Endothelial cell of umbilical vein (primary cell): ENCODE measurements at regions not wholly inside any gene's neighbourhood (a gene's known extent, or its start where the extent isn't known, plus 50 kb on each side); places are given as distances from the start of the nearest gene placed in this dataset.

Source experiments
- BruUV-seq: library from RNA; stranded (reverse); fragments of 400-500 nt; replicated peaks from 2 replicates; lab custom pipeline; 2021; lab: Mats Ljungman, UMichigan
- CTCF ChIA-PET: fragments of 300-600, 350-600 bp; sonication (Branson Sonifier 250); formaldehyde crosslinking; loops from one replicate; lab custom pipeline; 2021; ENCODE audit warnings: antibody characterized with exemption, inconsistent platforms; lab: Charles Lee
- POLR2A ChIA-PET: fragments of 300-600, 350-600 bp; sonication (Branson Sonifier 250); formaldehyde crosslinking; loops from one replicate; lab custom pipeline; 2021; ENCODE audit warnings: antibody characterized with exemption, inconsistent platforms; lab: Charles Lee
- DNase-seq: peaks from one replicate; pipeline ENCODE4 v3.0.0-alpha.2; 2011; ENCODE audit warnings: low read depth, low spot score
- FAIRE-seq: peaks from 2 replicates; lab custom pipeline; 2011; peaks lifted over from hg19 to GRCh38; lab: Jason Lieb, UNC
- H2AFZ ChIP-seq: 2 replicates; pipeline ENCODE4 v1.6.0; 2012; ENCODE audit warnings: low read depth, low read length, control low read depth, inconsistent platforms
- H3K27ac ChIP-seq: 2 replicates; pipeline ENCODE4 v1.5.1; 2011; ENCODE audit warnings: low read depth, mild to moderate bottlenecking, control low read depth, low read length, moderate library complexity; ENCODE audit not compliant: insufficient read depth
- H3K27me3 ChIP-seq, 2 experiments: 2 replicates each; pipeline versions ENCODE4 v1.6.0 to v1.6.1; 2011; ENCODE audit warnings: low read length in 2 of 2, mixed read lengths in 1 of 2; ENCODE audit not compliant: control insufficient read depth in 2 of 2, insufficient read depth in 2 of 2
- H3K36me3 ChIP-seq, 2 experiments: 2 replicates in 1 of 2; 3 replicates in 1 of 2; pipeline ENCODE4 v1.5.1; 2011; ENCODE audit warnings: low read length in 2 of 2, mild to moderate bottlenecking in 1 of 2, moderate library complexity in 1 of 2; ENCODE audit not compliant: control insufficient read depth in 2 of 2, insufficient read depth in 2 of 2; ENCODE audit errors: extremely low read depth in 1 of 2
- H3K4me1 ChIP-seq: 3 replicates; pipeline ENCODE4 v1.5.1; 2011; ENCODE audit warnings: mild to moderate bottlenecking, low read length; ENCODE audit not compliant: control insufficient read depth, insufficient read depth; ENCODE audit errors: extremely low read depth
- H3K4me2 ChIP-seq: 2 replicates; pipeline ENCODE4 v1.6.1; 2011; ENCODE audit warnings: low read length, control low read depth, mixed read lengths; ENCODE audit not compliant: insufficient read depth
- H3K4me3 ChIP-seq, 3 experiments: fragments of 200-600 bp in 1 of 3; sonication (generic), shearing (Covaris generic) in 1 of 3; replicated peaks in 1 of 3; 2 replicates each; pipeline ENCODE4 v1.5.1; 2011 to 2016; ENCODE audit warnings: control low read depth in 3 of 3, low read length in 3 of 3, mild to moderate bottlenecking in 2 of 3, inconsistent platforms in 1 of 3, low read depth in 1 of 3, moderate library complexity in 1 of 3; ENCODE audit not compliant: insufficient read depth in 1 of 3
- H3K79me2 ChIP-seq: 2 replicates; pipeline ENCODE4 v1.6.0; 2012; ENCODE audit warnings: low read length, inconsistent platforms; ENCODE audit not compliant: control insufficient read depth, insufficient read depth
- H3K9ac ChIP-seq: replicated peaks from 2 replicates; pipeline ENCODE3; 2011; ENCODE audit warnings: low read length, control low read depth; ENCODE audit not compliant: insufficient read depth; ENCODE audit errors: extremely low read depth
- H3K9me1 ChIP-seq: replicated peaks from 3 replicates; pipeline ENCODE4 v1.6.0; 2011; ENCODE audit warnings: mild to moderate bottlenecking, low read length; ENCODE audit not compliant: control insufficient read depth, insufficient read depth; ENCODE audit errors: extremely low read depth
- H3K9me3 ChIP-seq: replicated peaks from 2 replicates; pipeline ENCODE4 v1.5.1; 2012; ENCODE audit warnings: low read length, inconsistent platforms; ENCODE audit not compliant: control insufficient read depth, insufficient read depth
- H4K20me1 ChIP-seq: replicated peaks from 2 replicates; pipeline ENCODE3; 2011; ENCODE audit warnings: mild to moderate bottlenecking, low read length; ENCODE audit not compliant: control insufficient read depth, insufficient read depth; ENCODE audit errors: extremely low read depth
- CTCF ChIP-seq, 2 donors: IDR thresholded peaks; 1 replicate in 1 of 2; 2 replicates in 1 of 2; pipeline ENCODE4 v1.5.1; 2011; ENCODE audit warnings: low read length in 2 of 2, mild to moderate bottlenecking in 2 of 2, moderate library complexity in 2 of 2, control low read depth in 1 of 2, inconsistent platforms in 1 of 2, low read depth in 1 of 2; ENCODE audit not compliant: insufficient read depth in 1 of 2; ENCODE audit errors: extremely low read depth in 1 of 2
- EZH2 ChIP-seq: IDR thresholded peaks from 2 replicates; pipeline ENCODE4 v1.6.1; 2012; ENCODE audit warnings: borderline replicate concordance, low read depth, mild to moderate bottlenecking, moderate library complexity, low read length, inconsistent platforms; ENCODE audit not compliant: severe bottlenecking
- FOS ChIP-seq: IDR thresholded peaks from 2 replicates; pipeline ENCODE4 v1.6.1; 2011; ENCODE audit warnings: mild to moderate bottlenecking, low read length, moderate library complexity, borderline replicate concordance; ENCODE audit not compliant: insufficient read depth
- GATA2 ChIP-seq: IDR thresholded peaks from 2 replicates; pipeline ENCODE4 v1.7.0; 2011; ENCODE audit warnings: low read depth, mild to moderate bottlenecking, moderate library complexity, mixed read lengths, low read length; ENCODE audit not compliant: insufficient read length, insufficient read depth
- JUN ChIP-seq: IDR thresholded peaks from 2 replicates; pipeline ENCODE4 v1.6.1; 2011; ENCODE audit warnings: borderline replicate concordance, low read depth; ENCODE audit not compliant: insufficient read length, insufficient read depth
- MAX ChIP-seq: IDR thresholded peaks from 2 replicates; pipeline ENCODE4 v1.6.1; 2011; ENCODE audit not compliant: insufficient read depth, insufficient read length
- MYC ChIP-seq: IDR thresholded peaks from one replicate; pipeline ENCODE4 v1.6.1; 2011; ENCODE audit warnings: mild to moderate bottlenecking, low read depth, low read length
- POLR2A ChIP-seq: IDR thresholded peaks from 2 replicates; pipeline ENCODE4 v1.6.1; 2012; ENCODE audit warnings: low read depth, mild to moderate bottlenecking, control low read depth, low read length
- POLR2AphosphoS5 ChIP-seq: IDR thresholded peaks from 2 replicates; pipeline ENCODE4 v1.6.1; 2012; ENCODE audit warnings: low read depth, mild to moderate bottlenecking, control low read depth, low read length, moderate library complexity; ENCODE audit not compliant: insufficient read depth
- dilution Hi-C: fragments of 300-500 bp; cut with MboI; formaldehyde crosslinking; loops from one replicate; pipeline ENCODE4 v1.15.0; 2019; ENCODE audit warnings: low sequenced_read_pairs; ENCODE audit not compliant: extremely low pct_ligation_motif_present
- intact Hi-C: fragments of 100-400 bp; cut with micrococcal nuclease; formaldehyde crosslinking; loops from one replicate; pipeline ENCODE4 v1.10.0; 2022

GRCh38 chr3:30112902-30113484, 493.4 kb upstream of the TGFBR2 start:
- DNase-seq, result peak; percentile 76
- Histone ChIP-seq H3K4me1 (no peaks in the 10 kb centered on the region), H3K36me3 (no peaks in the 10 kb centered on the region), H3K27me3 (peaks cover 0 to 2% of the 10 kb centered on the region in 2 experiments), H2AFZ (no peak overlapping the region), H3K9ac (no peak overlapping the region), H3K4me3 (no peak overlapping the region), H3K4me2 (no peak overlapping the region), H3K27ac (no peak overlapping the region), H3K9me3 (no peaks in the 10 kb centered on the region), H4K20me1 (no peaks in the 10 kb centered on the region), H3K9me1 (no peaks in the 10 kb centered on the region), H3K79me2 (no peaks in the 10 kb centered on the region)
- POLR2A ChIA-PET, result no interaction called here
- TF ChIP-seq GATA2 (peak; percentile 71), EZH2 (no peak), MAX (no peak), MYC (no peak), POLR2AphosphoS5 (no peak), CTCF (IDR thresholded peaks at IDR 0.05; ENCODE audit: extremely low read depth in 1 of 2, insufficient read depth in 1 of 2, low read depth in 1 of 2, low read length in 2 of 2) (peak; percentile 26 to 37), POLR2A (no peak), FOS (no peak), JUN (no peak)
- intact Hi-C loops, result loop anchor here (1.0 to 5.0 kb wide), 9 partner anchors 71 to 638 kb away; partner anchors contain the start of gene TGFBR2
- dilution Hi-C loops, result no loop called here
- CTCF ChIA-PET, result interaction anchor here (0.7 to 10.1 kb wide), 10 partner anchors 55 to 639 kb away, joined by 3 to 142 read pairs (median 6); no protein-coding TSS in a partner anchor
- no TSS peak for BruUV-seq
- FAIRE-seq, result peak; percentile 61
